K562 (cell line): ENCODE measurements at regions not wholly inside any gene's neighbourhood (a gene's known extent, or its start where the extent isn't known, plus 50 kb on each side); places are given as distances from the start of the nearest gene placed in this dataset.

ENCODE experiments used
- ATAC-seq: fragments of 200-7000 bp; cut with Tn5 transposase; 3 replicates; pipeline ENCODE4 v1.9.1; 2020; ENCODE audit warnings: moderate library complexity
- BruUV-seq: library from RNA; stranded (reverse); fragments of 400-500 nt; replicated peaks from 2 replicates; lab custom pipeline; 2021; lab: Mats Ljungman, UMichigan
- CTCF ChIA-PET: fragments of 300-600 bp; formaldehyde crosslinking; extraction: SDS; loops from one replicate; lab custom pipeline; 2021; ENCODE audit warnings: low intra/inter-chr PET ratio; lab: Yijun Ruan, JAX
- POLR2A ChIA-PET: fragments of 300-600, 350-650 bp; sonication (Branson Sonifier 250); formaldehyde crosslinking; extraction: SDS; loops from one replicate; lab custom pipeline; 2021; ENCODE audit warnings: antibody characterized with exemption, inconsistent platforms; lab: Yijun Ruan, JAX
- DNase-seq, 4 experiments: peaks; one replicate each; pipeline versions ENCODE4 v3.0.0 to v3.0.0-alpha.2; 2011 to 2018; ENCODE audit warnings: low spot score in 3 of 4, mixed read lengths in 3 of 4; ENCODE audit errors: extremely low read depth in 1 of 4
- FAIRE-seq: peaks from 2 replicates; lab custom pipeline; 2011; peaks lifted over from hg19 to GRCh38; lab: Jason Lieb, UNC
- H2AFZ ChIP-seq: 2 replicates; pipeline ENCODE4 v1.6.0; 2011; ENCODE audit warnings: low read depth, low read length, control low read depth, inconsistent platforms
- H3K27ac ChIP-seq: fragments of 200-600 bp; 3 replicates; pipeline ENCODE4 v1.8.0; 2011; ENCODE audit warnings: low read depth, mild to moderate bottlenecking, control low read depth, inconsistent platforms, low read length, moderate library complexity, mixed read lengths; ENCODE audit errors: extremely low read depth
- H3K27me3 ChIP-seq, 2 experiments: fragments of 300-600 bp in 1 of 2; 2 replicates in 1 of 2; 3 replicates in 1 of 2; pipeline versions ENCODE4 v1.6.0 to v1.8.0; 2011; ENCODE audit warnings: inconsistent platforms in 2 of 2, low read length in 2 of 2, mild to moderate bottlenecking in 1 of 2, mixed read lengths in 1 of 2, moderate library complexity in 1 of 2; ENCODE audit not compliant: control insufficient read depth in 2 of 2, insufficient read depth in 2 of 2
- H3K36me3 ChIP-seq: fragments of 300-600 bp; 3 replicates; pipeline ENCODE4 v1.8.0; 2011; ENCODE audit warnings: mild to moderate bottlenecking, low read length, inconsistent platforms; ENCODE audit not compliant: control insufficient read depth, insufficient read depth
- H3K4me1 ChIP-seq, 2 experiments: fragments of 200-600 bp in 1 of 2; replicated peaks in 1 of 2; 2 replicates in 1 of 2; 3 replicates in 1 of 2; pipeline versions ENCODE4 v1.5.1 to v1.8.0; 2011; ENCODE audit warnings: inconsistent platforms in 2 of 2, low read length in 2 of 2, mild to moderate bottlenecking in 1 of 2, mixed read lengths in 1 of 2, moderate library complexity in 1 of 2; ENCODE audit not compliant: control insufficient read depth in 2 of 2, insufficient read depth in 2 of 2
- H3K4me2 ChIP-seq: 2 replicates; pipeline ENCODE4 v1.6.1; 2011; ENCODE audit warnings: low read length, control low read depth, inconsistent platforms, mixed read lengths; ENCODE audit not compliant: insufficient read depth
- H3K4me3 ChIP-seq: fragments of 200-600 bp; sonication (generic), shearing (Covaris generic); 2 replicates; pipeline ENCODE4 v1.5.1; 2016; ENCODE audit warnings: control low read depth, inconsistent platforms
- H3K79me2 ChIP-seq: fragments of 200-600 bp; 3 replicates; pipeline ENCODE4 v1.8.0; 2011; ENCODE audit warnings: low read length, inconsistent platforms; ENCODE audit not compliant: control insufficient read depth, insufficient read depth
- H3K9ac ChIP-seq, 2 experiments: 2 replicates each; pipeline versions ENCODE4 v1.6.0 to v1.6.1; 2011; ENCODE audit warnings: low read depth in 2 of 2, low read length in 2 of 2, control low read depth in 1 of 2, inconsistent platforms in 1 of 2, mild to moderate bottlenecking in 1 of 2, mixed read lengths in 1 of 2; ENCODE audit not compliant: insufficient read depth in 1 of 2
- H3K9me1 ChIP-seq: one replicate; pipeline ENCODE4 v1.6.0; 2011; ENCODE audit warnings: inconsistent platforms, mild to moderate bottlenecking, low read length, moderate library complexity; ENCODE audit not compliant: control insufficient read depth, insufficient read depth
- H3K9me3 ChIP-seq: replicated peaks from 2 replicates; pipeline ENCODE4 v1.5.1; 2011; ENCODE audit warnings: low read depth, low read length, inconsistent platforms; ENCODE audit not compliant: control insufficient read depth, insufficient read depth
- H4K20me1 ChIP-seq: replicated peaks from 2 replicates; pipeline ENCODE4 v1.6.1; 2011; ENCODE audit warnings: low read length, inconsistent platforms, mixed read lengths; ENCODE audit not compliant: control insufficient read depth, insufficient read depth
- PHF20 ChIP-seq: fragments of 450-650 bp; IDR thresholded peaks from 2 replicates; pipeline ENCODE4 v1.6.1; 2018; ENCODE audit not compliant: partially characterized antibody
- PHF8 ChIP-seq: fragments of 200-600 bp; sonication (generic); IDR thresholded peaks from 2 replicates; pipeline ENCODE4 v1.6.1; 2012; ENCODE audit warnings: mixed run types, mild to moderate bottlenecking, inconsistent platforms, low read length, moderate library complexity, borderline replicate concordance
- TOE1 ChIP-seq, 2 experiments: fragments of 450-650 bp in 1 of 2; sonication (generic) in 1 of 2; formaldehyde crosslinking in 1 of 2; IDR thresholded peaks; 2 replicates each; pipeline versions ENCODE4 v1.7.1 to v1.8.0; 2016 to 2022; ENCODE audit warnings: borderline replicate concordance in 2 of 2, mild to moderate bottlenecking in 2 of 2, antibody characterized with exemption in 1 of 2, inconsistent platforms in 1 of 2, low read depth in 1 of 2, missing genetic modification reagents in 1 of 2, moderate library complexity in 1 of 2
- YY1 ChIP-seq, 3 experiments: IDR thresholded peaks; 2 replicates each; pipeline ENCODE4 v1.6.1; 2011; ENCODE audit warnings: low read length in 2 of 3, mild to moderate bottlenecking in 2 of 3, moderate library complexity in 2 of 3, borderline replicate concordance in 1 of 3, control low read depth in 1 of 3, low read depth in 1 of 3; ENCODE audit not compliant: insufficient read depth in 3 of 3, insufficient replicate concordance in 2 of 3, control insufficient read depth in 1 of 3, insufficient read length in 1 of 3; ENCODE audit errors: extremely low read depth in 1 of 3
- ZNF778 ChIP-seq: fragments of 450-650 bp; formaldehyde crosslinking; IDR thresholded peaks from 2 replicates; pipeline ENCODE4 v1.4.0; 2020; ENCODE audit warnings: mild to moderate bottlenecking, moderate library complexity
- ZSCAN29 ChIP-seq: fragments of 450-650 bp; IDR thresholded peaks from 2 replicates; pipeline ENCODE4 v1.6.1; 2017
- WGBS: fragments of 100-300 bp; shearing (Covaris generic); methylation state at CpG from one replicate; pipeline ENCODE4 v1.1.6; 2016; ENCODE audit warnings: low coverage, mixed read lengths; ENCODE audit not compliant: insufficient coverage; ENCODE audit errors: missing lambda C conversion rate; 5-methylcytosine and 5-hydroxymethylcytosine counted together
- in situ Hi-C: fragments of 300-500 bp; cut with MboI; formaldehyde crosslinking; loops from 4 replicates; pipeline ENCODE4 v1.15.0; 2018; ENCODE audit warnings: inconsistent platforms, mixed read lengths
- intact Hi-C: fragments of 100-400 bp; cut with micrococcal nuclease; formaldehyde crosslinking; loops from 2 replicates; pipeline ENCODE4 v1.14.2; 2022
- TF ChIP-seq, protein P1 (sequence below): fragments of 450-650 bp; IDR thresholded peaks from 2 replicates; pipeline ENCODE4 v1.6.1; 2018; ENCODE audit warnings: mild to moderate bottlenecking, low read depth; ENCODE audit not compliant: partially characterized antibody

DNA sequence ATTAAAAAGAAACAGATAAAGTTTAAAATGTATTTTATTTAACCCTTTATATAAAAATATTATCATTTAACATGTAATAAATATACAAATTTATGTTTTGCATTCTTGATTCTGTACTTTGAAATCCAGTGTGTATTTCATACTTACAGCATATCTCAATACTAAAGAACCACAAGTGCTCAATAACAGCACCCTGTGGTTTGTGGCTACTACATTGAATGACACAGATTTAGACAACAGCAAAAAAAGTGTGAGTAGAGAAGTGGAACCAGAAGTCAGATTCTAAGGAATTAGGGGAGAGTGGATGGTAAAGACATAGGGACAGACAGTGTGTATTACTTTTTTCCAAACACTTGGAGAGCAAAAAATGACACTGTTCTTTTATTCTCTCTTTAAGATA lies 524.5 kb downstream of the BMP2 start:
- Histone ChIP-seq H3K4me3 (no peak overlapping the region), H2AFZ (no peak overlapping the region), H3K4me1 (no peaks in the 10 kb centered on the region), H3K9me3 (no peaks in the 10 kb centered on the region), H3K36me3 (no peaks in the 10 kb centered on the region), H3K27ac (no peak overlapping the region), H4K20me1 (no peaks in the 10 kb centered on the region), H3K9me1 (no peaks in the 10 kb centered on the region), H3K9ac (no peak overlapping the region), H3K4me2 (no peak overlapping the region), H3K27me3 (no peaks in the 10 kb centered on the region), H3K79me2 (no peaks in the 10 kb centered on the region)
- POLR2A ChIA-PET: no interaction called here
- FAIRE-seq: no peak
- intact Hi-C loops (no loop called here), in situ Hi-C loops (no loop called here)
- no peak for ATAC-seq
- CTCF ChIA-PET: no interaction called here
- no peak for DNase-seq
- no peak for TF ChIP-seq PHF8
- TF ChIP-seq ZNF778 (CRISPR knock-in tag): no peak
- no peak for TF ChIP-seq PHF20
- TF ChIP-seq, protein P1, sequence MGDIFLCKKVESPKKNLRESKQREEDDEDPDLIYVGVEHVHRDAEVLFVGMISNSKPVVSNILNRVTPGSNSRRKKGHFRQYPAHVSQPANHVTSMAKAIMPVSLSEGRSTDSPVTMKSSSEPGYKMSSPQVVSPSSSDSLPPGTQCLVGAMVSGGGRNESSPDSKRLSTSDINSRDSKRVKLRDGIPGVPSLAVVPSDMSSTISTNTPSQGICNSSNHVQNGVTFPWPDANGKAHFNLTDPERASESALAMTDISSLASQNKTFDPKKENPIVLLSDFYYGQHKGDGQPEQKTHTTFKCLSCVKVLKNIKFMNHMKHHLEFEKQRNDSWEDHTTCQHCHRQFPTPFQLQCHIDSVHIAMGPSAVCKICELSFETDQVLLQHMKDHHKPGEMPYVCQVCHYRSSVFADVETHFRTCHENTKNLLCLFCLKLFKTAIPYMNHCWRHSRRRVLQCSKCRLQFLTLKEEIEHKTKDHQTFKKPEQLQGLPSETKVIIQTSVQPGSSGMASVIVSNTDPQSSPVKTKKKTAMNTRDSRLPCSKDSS: no peak
- no TSS peak for BruUV-seq

DNA sequence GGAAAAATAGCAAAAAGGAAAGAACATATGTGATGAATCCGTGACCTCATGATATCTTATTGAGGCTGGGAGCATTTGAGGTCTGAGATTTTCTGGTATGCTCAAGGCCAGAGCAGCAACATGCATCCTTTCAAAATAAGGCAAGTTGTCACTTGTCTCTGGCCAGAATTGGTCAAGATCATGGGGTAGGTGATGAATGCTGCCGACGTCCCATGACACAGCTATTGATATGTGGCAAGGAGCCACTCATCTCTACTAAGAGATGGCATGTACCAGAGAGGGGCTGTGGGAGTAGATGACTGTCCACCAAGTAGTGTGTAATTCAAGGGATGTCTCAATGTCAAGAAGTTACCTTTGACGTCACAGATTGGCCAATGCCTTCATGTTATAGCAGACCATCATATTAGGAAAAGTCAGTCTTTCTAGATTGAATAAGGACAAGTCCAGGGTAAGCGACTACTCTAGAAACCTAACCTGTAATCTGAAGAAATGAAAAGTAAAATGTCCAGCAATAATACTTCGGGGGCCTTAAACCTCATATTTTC lies 527.4 kb downstream of the BMP2 start:
- Histone ChIP-seq H3K4me3 (no peak overlapping the region), H3K9me3 (no peaks in the 10 kb centered on the region)
- 0% methylated on average over 6 of the region's 6 CpGs for WGBS
- POLR2A ChIA-PET: no interaction called here
- TF ChIP-seq ZSCAN29 (no peak), TOE1 (IDR thresholded peaks at IDR 0.05; ENCODE audit: borderline replicate concordance) (no peak), TOE1 (CRISPR knock-in tag; IDR thresholded peaks at IDR 0.05; ENCODE audit: borderline replicate concordance, low read depth) (no peak), YY1 (IDR thresholded peaks at IDR 0.05; ENCODE audit: borderline replicate concordance in 1 of 3, control insufficient read depth in 1 of 3, extremely low read depth in 1 of 3, insufficient read depth in 3 of 3, insufficient read length in 1 of 3, insufficient replicate concordance in 2 of 3, low read depth in 1 of 3, low read length in 2 of 3) (no peak)
- TF ChIP-seq, all 486 proteins: peak for 0
- in situ Hi-C loops: no loop called here
- no peaks in the 10 kb centered on the region for H4K20me1 ChIP-seq
- no peak overlapping the region for H3K9ac ChIP-seq
- ATAC-seq (no peak), FAIRE-seq (no peak), DNase-seq (no peak)
- H3K27me3 ChIP-seq: no peaks in the 10 kb centered on the region
- no peak overlapping the region for H2AFZ ChIP-seq
- no TSS peak for BruUV-seq
- H3K79me2 ChIP-seq: no peaks in the 10 kb centered on the region
- no peak overlapping the region for H3K27ac ChIP-seq
- intact Hi-C loops: no loop called here
- CTCF ChIA-PET: no interaction called here
- H3K36me3 ChIP-seq: no peaks in the 10 kb centered on the region
- H3K4me2 ChIP-seq: no peak overlapping the region
- no peaks in the 10 kb centered on the region for H3K4me1 ChIP-seq
- H3K9me1 ChIP-seq: no peaks in the 10 kb centered on the region
